CD4-positive, alpha-beta T cell treated with Interleukin-6 at 100 ng/mL for 8 hours (primary cell): ENCODE measurements at regions not wholly inside any gene's neighbourhood (a gene's known extent, or its start where the extent isn't known, plus 50 kb on each side); places are given as distances from the start of the nearest gene placed in this dataset.

ENCODE experiments used
- DNase-seq: peaks from one replicate; pipeline ENCODE4 v3.0.0-alpha.2; 2020; ENCODE audit warnings: mixed read lengths, low spot score

- peak; percentile 52 for DNase-seq
These were observed 139.2 kb upstream of the EOMES start for GRCh38 chr3:27861046-27862036.

GRCh38 chr3:27865731-27866130 is 143.6 kb upstream of the EOMES start:
- no peak for DNase-seq

DNA sequence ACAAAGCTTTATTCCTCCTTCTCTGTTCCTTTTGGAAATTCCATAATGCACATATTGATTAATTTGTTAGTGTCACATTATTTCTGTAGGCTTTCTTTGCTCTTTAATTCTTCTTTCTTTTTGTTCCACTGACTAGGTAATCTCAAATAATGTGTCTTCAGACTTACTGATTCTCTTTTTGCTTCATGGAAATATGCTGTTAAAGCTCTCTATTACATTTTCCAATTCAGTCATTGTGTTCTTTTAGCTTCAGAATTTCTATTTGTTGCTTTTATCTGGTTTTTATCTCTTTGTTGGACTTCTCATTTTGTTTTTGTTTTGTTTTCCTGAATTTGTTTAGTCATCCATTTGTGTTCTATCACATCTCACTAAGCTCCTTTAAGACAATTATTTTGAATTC is 147.0 kb upstream of the EOMES start:
- no peak for DNase-seq

- DNase-seq: peak; percentile 29
These were observed 155.2 kb upstream of the EOMES start for GRCh38 chr3:27877061-27878013.

DNA sequence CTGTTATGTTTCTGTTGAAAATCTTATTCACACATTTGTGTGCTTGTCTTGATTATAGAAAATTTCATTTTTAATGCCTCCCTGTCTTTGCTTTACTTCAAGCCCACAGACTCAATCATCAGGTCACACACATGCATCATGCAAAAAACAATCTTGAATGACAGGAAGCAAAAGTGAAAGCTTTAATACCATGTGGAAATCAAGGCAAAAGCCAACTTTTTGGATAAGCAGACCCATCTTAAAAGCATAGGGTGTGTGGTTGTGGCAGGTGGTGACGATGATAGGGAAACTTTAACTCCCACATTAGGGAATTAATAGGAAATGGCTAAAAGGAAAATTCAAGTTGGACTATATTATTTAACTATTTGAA is 155.9 kb upstream of the EOMES start:
- DNase-seq: no peak

DNA sequence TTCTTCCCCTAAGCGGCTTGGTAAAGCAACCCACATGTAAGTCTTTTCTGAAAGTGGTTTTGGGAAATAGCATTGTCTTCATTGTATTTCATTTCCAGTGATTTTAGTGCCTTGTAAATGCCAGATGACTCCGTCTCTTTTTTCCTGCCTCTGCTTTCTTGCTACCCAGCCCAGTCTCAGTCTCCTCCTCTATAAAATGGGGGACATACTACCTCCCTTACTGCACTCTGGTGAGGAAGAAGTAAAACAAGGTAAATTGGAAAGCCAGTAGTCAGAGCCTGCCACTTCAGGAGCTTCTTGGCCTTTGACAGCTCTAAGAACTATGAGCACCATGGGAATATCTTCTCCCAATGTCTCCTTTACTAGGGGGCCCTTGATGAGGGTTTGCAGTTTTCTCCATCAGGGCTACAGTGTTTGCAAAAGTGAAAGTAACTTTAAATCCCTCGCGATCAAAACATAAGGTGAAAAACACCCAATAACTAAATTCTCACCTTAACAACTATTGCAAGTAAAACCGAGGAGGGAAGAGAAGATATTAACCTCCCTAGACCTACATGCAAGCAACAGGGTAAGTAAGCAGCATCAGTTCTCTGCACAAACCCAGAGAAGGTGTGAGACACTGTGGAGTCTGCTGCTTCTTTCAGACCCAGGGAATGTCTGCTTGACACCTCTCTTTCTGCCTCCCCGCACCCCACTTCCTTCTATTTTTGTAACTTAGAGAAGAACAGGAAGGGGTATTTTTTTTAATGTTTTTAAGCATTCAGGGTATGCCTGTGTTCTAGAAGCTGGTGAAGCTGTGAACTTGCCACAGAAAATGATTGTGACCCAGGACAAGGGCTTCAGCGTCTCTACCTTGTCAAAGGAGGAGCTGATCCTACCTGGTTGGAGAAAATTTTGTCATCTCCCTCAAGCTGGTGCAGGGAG is 159.1 kb upstream of the EOMES start:
- peak; percentile 75 for DNase-seq

GRCh38 chr3:27883266-27883665 is 161.1 kb upstream of the EOMES start:
- DNase-seq: no peak

DNA sequence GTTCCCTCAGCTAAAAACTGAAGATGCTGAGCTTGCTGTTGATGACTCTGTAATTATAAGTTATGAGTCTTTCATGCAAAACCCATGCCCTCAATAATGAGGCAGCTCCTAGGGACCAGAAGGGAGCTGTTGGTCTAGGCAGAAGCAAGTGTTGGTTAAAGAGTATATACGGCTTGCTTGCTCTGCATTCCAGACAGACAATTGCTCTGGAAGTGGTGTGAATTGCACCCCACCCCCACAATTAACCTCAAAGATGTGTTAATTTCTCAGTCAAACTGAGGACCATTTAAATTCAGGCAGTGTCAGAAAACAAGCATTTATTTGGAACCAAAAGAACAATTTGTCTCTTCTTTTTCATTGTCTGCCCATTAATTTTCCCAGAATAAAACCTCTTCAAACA is 163.5 kb upstream of the EOMES start:
- DNase-seq: no peak

DNA sequence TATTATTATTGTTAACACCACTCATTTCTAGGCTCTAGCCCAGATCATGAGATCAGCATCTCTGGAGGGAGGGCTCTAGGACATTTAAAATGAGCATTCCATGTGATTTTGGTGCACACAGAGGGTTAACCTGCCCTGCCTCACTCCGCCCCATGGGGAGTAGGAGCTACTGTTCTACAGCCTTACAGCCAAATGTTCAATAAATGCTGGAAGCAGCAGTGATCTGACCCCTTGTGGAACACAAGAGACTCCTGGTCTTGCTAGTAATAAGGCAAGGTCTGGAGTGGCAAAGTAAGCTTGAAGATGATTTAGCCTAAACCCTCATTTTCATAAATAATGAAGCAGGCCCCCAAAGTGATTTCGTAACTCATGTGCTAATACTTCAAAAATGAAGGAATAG is 166.4 kb upstream of the EOMES start:
- no peak for DNase-seq

DNA sequence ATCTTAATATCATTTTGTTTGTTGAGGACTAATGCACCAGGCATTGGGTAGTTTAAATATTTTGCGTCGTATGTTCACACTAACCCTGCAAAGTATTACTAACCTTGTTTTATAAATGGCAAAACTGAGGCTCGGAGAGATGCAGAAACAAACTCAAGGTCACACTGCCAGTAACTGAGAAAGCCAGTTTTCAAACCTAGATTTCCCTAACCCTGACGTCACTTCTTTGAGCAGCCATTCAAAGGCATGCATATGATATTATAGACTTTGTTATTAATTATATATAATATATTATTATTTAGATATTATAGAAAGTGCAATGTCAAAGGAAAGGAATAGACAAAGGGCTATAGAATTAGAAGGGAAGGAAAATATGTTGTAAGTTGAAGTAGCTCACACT is 167.6 kb upstream of the EOMES start:
- no peak for DNase-seq

DNA sequence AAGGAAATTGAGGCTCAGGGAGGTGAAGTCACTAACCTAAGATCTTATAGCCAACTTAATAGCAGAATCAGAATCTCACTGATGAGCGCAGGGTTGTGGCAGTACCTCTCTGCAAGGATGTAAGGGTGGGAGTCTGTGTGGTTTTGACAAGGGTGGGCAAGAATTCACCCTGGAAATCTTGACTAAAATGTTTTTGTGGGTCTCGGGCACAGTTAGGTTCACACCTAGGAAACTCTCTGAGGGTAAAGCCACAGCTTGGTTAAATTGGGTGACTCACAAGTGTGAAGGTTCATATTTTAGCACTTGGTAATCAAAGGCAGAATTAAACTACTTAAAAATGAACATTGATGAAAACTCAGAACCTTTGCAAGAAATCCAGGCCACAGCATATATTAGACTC is 178.2 kb upstream of the EOMES start:
- peak; percentile 39 for DNase-seq

GRCh38 chr3:27903446-27903845 is 181.3 kb upstream of the EOMES start:
- peak; percentile 23 for DNase-seq

- DNase-seq: peak; percentile 14
These were observed 183.5 kb upstream of the EOMES start for GRCh38 chr3:27905625-27906024.

GRCh38 chr3:27907148-27907547 is 185.0 kb upstream of the EOMES start:
- no peak for DNase-seq

GRCh38 chr3:27907929-27908328 is 185.8 kb upstream of the EOMES start:
- DNase-seq: no peak

- no peak for DNase-seq
These were observed 188.3 kb upstream of the EOMES start for GRCh38 chr3:27910456-27910855.

GRCh38 chr3:27914199-27914598 is 192.1 kb upstream of the EOMES start:
- DNase-seq: no peak

DNA sequence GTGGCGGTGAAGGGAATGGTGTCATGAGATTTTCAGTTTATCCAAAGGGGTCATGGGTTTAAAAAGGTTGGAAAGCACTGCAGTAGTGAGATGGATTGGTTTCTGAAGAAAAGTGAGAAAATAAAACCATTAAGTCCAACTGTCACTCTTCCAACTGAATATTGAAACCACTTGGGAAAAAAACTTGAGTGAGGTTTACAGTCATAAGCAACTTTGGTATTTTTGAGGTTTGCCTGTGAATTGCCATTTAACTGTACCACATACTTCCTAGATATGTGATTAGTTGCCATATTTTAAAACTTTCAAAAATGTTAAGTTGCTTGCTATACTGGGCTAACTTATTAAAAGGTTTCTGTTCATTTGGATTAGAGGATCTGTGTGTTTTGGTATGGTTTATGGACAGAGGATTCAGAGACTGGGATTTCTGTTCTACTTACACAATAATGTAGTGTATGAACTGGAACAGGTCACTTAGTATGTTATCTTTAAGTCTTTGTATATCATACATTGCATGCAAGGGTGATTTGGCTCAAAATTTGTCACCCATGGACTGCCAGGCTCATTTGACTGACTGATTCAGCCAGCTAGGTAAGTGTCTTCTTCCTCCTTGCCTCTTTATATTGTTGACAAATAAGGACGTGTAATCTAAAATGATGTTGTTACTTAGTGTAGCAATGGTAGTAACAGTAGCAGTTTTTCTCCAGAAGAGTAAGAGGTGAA is 201.4 kb upstream of the EOMES start:
- no peak for DNase-seq

GRCh38 chr3:27927882-27928281 is 205.8 kb upstream of the EOMES start:
- DNase-seq: no peak

DNA sequence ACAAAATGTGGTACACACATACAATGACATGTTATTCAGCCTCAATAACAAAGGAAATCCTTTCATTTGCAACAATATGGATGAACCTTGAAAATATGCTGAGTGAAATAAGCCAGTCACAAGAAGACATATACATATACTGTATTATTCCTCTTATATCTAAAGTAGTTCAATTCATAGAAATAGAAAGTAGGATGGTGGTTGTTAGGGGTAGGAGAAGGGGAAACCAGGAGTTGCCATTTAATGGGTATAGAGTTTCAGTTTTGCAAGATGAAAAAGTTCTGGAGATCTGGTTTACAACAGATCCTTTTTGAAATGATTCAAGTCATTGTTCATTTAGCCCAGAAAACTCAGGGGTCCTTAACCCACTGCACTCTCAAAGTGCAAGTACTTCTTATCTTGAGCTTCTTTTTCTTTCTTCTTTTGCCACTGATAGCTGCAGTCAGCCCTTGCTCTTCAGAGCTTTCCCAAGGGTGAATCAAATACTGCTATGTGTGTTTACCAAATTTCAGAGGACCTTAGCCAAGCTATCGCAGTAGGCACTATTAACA is 208.0 kb upstream of the EOMES start:
- DNase-seq: no peak

- DNase-seq: no peak
These were observed 213.4 kb upstream of the EOMES start for GRCh38 chr3:27935492-27935891.
